ENCODE measurements at regions not wholly inside any gene's neighbourhood (a gene's known extent, or its start where the extent isn't known, plus 50 kb on each side); places are given as distances from the start of the nearest gene placed in this dataset.
"Not testable (repeated sequence)": the region's sequence is repeated elsewhere in the genome, so short reads cannot be mapped to it uniquely, and the experiment has no call there.

- DNase-seq, result peak; percentile 36
Measured at GRCh38 chr3:181326637-181327223, 337.2 kb upstream of the DNAJC19 start.

- not testable (repeated sequence) for DNase-seq
Measured at GRCh38 chr3:181324516-181324915, 335.0 kb upstream of the DNAJC19 start.

DNA sequence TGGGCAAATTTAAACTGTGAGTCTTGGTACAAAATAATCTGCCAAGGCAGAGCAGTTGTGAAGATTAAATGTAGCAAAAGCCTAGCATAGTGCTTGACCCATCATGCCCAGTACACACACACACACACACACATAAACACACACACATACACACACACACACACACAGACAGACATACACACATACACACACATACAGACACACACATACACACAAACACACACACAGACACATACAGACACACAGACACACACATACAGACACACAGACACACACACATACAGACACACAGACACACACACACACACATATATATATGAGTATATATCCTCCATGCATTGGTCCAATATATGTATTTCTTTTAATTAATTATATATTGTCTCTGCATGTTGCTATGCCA, 328.8 kb upstream of the DNAJC19 start:
- DNase-seq, result no peak

DNA sequence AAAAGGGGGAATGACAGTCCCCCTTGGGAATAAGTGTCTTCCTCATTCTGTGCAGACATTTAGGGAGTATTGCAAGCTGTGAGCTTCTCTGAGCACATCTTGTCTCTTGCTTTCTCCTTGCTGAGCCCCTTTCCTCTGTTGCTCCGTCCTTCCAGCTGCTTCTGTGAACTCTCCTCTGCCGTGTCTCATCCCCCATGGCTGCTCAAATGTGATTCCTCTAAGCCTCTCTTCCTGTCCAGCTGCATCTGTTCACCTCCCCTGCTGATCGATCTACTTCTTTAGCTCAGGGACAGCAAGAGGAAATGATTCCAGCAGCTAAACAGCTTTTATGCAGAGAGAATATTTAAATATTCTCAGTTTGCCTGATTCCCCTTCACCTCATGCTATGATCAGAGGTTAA, 328.0 kb upstream of the DNAJC19 start:
- no peak for DNase-seq

DNA sequence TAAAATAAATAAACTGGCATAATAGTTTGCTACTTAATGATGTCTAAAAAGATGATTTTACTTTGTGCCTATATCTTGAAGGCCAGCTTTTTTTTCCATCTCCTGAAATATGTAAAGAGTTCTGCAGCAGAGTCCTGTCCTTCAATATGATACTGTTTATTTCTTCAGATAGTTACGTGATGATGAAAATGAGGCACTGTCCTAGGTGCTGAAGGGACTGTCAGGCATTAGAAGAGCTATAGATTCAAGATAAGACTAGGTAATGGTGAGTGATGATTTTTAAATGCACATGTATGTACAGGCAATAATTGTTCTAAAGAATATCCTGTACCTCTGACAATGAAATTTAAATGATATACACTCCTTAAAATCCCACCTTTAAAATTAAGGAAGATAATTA, 326.9 kb upstream of the DNAJC19 start:
- DNase-seq, result peak; percentile 36

DNA sequence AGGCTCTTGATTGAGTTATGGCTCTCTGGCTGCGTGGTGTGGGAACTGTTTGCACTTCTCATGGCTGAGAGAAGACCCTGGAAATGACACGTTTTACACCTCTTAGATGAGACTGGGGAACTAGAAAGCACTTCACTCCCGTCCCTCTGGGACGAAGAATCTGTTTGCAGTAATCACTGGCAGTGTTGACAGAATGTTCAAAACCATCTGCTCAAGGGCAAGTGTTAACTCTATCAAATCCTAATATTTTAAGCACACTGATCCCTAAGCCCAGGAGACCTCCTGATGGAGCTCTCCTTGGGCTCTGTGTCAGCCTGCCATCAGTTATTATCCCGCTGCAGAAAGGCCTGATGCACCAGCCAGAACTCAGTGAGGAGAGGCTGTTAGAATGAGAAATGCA, 323.8 kb upstream of the DNAJC19 start:
- DNase-seq, result no peak

GRCh38 chr3:181311186-181311585, 321.6 kb upstream of the DNAJC19 start:
- DNase-seq, result no peak

DNA sequence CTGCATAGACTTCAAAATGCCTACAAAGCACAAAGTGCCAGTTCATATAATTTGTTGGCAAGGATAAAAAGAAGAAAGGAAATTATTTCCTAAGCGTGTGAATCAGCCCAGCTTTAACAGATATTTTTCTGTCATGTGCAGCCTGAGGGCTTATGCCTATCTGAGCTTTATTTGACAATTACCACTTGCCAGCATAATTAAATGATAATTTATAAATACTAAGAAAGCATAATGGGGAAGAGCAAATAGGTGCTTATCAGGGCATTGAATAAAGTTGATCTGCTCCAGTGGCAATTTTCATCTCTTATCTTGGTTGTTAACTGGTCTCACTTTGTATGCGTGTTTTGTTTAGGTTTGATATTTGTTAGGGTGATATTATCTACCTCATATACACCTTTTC, 313.4 kb upstream of the DNAJC19 start:
- no peak for DNase-seq

GRCh38 chr3:181300033-181300432, 310.5 kb upstream of the DNAJC19 start:
- DNase-seq, result no peak

GRCh38 chr3:181298421-181298820, 308.9 kb upstream of the DNAJC19 start:
- no peak for DNase-seq

GRCh38 chr3:181292984-181293383, 303.4 kb upstream of the DNAJC19 start:
- no peak for DNase-seq

DNA sequence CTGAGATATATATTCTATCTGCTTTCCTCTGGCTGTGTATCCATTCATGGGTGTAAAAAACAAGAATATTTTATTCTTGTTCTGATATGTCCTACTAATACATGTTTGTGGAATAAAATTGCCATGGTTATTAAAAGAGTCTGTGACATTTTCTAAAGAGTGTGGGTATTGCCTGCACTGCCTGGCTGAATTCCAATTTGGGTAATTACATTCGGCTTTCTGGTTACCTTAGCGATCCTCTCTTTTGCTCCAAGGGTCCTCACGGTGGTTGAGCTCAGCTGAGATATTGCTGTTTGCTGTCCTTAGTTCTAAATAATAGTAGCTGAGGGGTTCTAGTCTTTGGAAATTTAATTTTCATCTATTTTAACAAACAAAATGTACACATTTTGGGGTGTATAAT, 301.4 kb upstream of the DNAJC19 start:
- no peak for DNase-seq

- no peak for DNase-seq
Measured at GRCh38 chr3:181289306-181289705, 299.8 kb upstream of the DNAJC19 start.

DNA sequence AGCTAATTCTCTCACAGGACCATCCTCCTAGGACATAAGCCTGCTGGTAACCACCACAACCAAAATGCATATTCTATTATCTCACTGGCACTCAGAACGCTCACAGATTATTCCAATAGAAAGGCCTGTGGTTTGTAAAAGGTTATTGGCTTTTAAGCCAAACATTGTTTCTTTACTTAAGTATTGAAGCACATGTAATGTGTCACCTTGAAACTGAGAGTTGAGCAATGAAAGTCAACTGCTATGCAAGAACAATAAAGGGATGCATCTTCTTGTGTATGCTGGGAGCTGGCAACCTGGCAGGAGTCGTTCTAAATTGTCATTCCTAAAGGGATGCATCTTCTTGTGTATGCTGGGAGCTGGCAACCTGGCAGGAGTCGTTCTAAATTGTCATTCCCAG, 298.6 kb upstream of the DNAJC19 start:
- DNase-seq, result no peak

DNA sequence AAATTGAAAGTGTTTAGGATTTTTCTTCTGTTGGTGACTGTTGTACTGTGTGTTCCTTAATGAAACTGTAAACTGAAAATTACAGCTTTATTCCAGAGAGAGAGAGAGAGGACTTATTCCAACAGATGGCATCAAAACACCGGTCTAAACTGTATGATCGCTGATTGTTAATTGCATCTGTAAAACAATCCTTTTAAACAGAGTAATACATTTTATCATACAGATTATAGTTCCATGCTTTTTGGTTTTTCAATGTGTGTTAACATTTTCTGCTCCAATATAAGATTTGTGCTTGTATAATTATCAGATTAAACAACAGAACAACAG, 289.7 kb upstream of the DNAJC19 start:
- DNase-seq, result no peak

DNA sequence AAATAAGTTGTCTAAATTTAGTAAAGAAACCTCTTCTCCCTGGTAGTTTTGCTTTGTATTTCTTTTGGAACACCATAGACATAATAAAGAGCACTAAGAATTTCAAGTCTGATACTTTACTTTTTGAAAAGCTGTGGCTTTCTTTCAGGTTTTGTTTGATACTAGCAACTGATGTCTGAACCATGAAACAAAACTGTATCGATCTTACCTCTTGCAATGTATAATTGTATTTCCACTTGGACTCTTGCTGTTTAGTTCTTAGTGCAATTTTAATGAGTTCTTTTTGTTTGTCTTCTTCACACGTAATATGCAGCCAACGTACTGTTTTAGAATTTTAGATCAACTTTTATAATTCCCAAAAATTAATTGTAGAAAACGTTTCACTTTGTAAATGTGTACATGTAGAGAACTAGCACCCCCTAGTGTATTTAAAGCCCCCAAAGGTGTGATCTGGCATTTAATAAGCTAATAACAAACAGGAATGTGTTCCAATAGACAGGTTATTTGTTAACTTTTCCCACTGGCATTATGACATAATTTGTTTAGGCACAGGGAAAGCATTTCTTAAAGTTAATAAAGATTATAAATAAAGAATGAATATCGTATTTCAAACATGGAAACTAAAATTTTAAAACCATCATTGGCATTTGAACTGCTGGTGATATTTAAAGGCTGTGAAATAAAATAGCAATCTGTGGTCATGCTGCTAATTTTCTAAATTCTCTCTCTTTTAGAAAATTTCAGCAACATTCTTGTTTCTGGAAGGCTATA, 289.1 kb upstream of the DNAJC19 start:
- DNase-seq, result no peak

GRCh38 chr3:181276358-181276896, 286.9 kb upstream of the DNAJC19 start:
- no peak for DNase-seq

GRCh38 chr3:181274025-181274424, 284.5 kb upstream of the DNAJC19 start:
- DNase-seq, result no peak

DNA sequence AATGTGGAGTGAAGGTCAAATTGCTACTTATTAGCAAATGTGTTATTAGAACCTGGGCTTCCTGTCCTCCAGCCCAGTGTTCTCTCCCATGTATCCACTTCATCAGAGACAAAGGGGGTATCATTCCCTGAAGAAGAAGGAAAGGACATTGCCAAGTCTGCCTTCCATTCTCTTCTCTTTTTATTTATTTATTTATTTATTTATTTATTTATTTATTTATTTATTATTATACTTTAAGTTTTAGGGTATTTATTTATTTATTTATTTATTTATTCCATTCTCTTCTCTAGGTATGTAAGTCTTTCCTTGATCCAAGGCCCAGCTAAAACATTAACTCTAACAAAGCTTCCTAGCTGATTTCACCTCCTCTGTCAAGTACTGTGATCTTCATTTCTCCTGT, 277.8 kb upstream of the DNAJC19 start:
- DNase-seq, result no peak

DNA sequence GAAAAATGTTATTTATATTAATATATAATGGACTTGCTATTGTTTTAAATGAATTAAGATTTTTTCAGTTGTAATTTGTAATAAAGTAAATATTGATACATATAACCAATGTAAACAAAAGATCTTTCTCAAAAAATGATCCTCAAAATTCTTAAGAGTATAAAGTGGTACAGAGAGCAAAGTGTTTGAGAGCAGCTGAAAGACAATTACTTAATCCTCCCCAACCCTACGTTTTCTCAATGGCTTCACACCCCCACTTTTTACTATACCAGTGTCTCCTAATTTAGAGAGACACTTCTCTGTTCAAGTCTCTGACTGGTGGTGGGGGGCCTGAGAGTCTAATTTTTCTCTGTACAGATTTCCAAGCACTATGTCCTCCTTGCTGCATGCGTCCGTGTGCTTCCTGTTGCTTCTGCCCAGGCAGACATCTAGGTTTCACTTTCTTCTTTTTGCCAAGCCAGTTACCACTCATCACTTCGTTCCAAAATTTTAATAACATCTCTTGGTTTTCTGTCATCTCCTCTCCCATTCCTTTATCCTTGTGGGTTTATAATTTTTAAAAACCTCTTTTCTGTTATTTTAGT, 276.3 kb upstream of the DNAJC19 start:
- DNase-seq, result no peak

DNA sequence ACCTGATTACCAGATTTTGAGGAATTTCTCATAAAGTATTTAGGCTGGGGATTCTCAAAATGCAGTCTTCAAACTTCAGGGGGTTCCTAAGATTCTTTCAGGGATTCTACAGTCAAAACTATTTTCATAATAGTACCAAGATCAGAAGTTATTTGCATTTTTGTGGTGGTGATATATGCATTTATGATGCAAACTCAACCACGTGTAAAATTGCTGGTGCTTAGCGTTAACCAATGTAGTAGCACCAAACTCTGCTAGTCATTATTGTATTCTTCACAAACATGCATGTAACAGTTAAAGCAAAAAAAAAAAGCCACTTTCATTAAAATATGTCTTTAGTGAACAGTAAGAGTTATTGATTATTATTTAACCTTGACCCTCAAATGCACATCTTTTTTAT, 274.9 kb upstream of the DNAJC19 start:
- no peak for DNase-seq

DNA sequence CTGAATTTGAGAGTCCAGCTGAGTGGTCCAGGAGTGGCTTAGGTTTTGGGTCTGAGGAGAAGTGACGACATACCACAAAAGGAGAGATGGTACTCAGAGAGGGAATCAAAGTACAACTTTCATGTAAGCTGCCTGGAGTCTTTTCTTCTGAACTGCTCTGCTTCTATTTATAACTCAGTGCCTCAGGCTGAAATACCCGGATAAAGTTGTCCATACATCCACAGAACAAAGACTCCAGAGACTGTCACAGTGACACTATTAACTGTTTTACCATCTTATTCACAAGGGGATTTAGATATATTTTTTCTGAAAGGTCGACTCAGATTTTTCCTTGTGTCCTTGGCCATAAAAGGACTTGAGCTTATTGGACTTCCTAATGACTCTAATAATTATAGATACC, 264.3 kb upstream of the DNAJC19 start:
- DNase-seq, result no peak

- no peak for DNase-seq
Measured at GRCh38 chr3:181252631-181253030, 263.1 kb upstream of the DNAJC19 start.

DNA sequence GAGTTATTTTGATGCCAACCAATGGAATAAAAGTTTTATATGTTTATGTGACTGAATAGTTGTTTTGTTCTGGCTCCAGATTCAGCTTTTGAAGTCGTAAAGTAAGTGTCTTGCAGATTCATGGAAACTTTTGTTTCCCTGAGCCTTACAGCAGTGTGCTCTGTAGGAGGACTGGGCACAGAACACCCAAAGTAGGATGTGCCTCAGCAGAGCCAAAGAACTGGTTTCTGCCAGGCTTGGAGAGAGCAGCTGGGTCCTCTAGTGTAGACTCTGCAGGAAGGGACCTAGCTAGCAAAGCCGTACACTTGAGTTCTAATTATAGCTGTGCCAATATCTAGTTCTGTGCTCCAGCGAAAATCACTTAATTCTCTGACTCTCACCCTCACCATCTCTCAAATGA, 261.2 kb upstream of the DNAJC19 start:
- DNase-seq, result no peak

Data from hematopoietic multipotent progenitor cell treated with erythropoietin and hydrocortisone succinate and interleukin-3 and kit ligand, for 8 days (in vitro differentiated cells).